Stimulated activated CD8-positive, alpha-beta memory T cell treated with anti-CD3 and anti-CD28 coated beads, Interleukin-7, amount 100 ng/mL, for 48 hours (primary cell): ENCODE measurements at regions not wholly inside any gene's neighbourhood (a gene's known extent, or its start where the extent isn't known, plus 50 kb on each side); places are given as distances from the start of the nearest gene placed in this dataset.
"Not testable (repeated sequence)": the region's sequence is repeated elsewhere in the genome, so short reads cannot be mapped to it uniquely, and the experiment has no call there.

Experiments used
- DNase-seq, 2 donors: peaks; one replicate each; pipeline ENCODE4 v3.0.0-alpha.2; 2020; ENCODE audit warnings: low read depth in 1 of 2; ENCODE audit errors: extremely low read depth in 1 of 2

- DNase-seq: no peak
These were observed 367.2 kb downstream of the OSTF1 start for GRCh38 chr9:75455444-75455921.

GRCh38 chr9:75456698-75457097 is 368.4 kb downstream of the OSTF1 start:
- no peak for DNase-seq

- no peak for DNase-seq
These were observed 369.2 kb downstream of the OSTF1 start for GRCh38 chr9:75457474-75458011.

GRCh38 chr9:75459311-75459710 is 371.0 kb downstream of the OSTF1 start:
- DNase-seq: not testable (repeated sequence)

GRCh38 chr9:75461183-75461582 is 372.9 kb downstream of the OSTF1 start:
- no peak for DNase-seq

- DNase-seq: no peak
These were observed 374.6 kb downstream of the OSTF1 start for GRCh38 chr9:75462866-75463265.

GRCh38 chr9:75463871-75464270 is 375.6 kb downstream of the OSTF1 start:
- DNase-seq: no peak

GRCh38 chr9:75464726-75465125 is 376.4 kb downstream of the OSTF1 start:
- no peak for DNase-seq

- no peak for DNase-seq
These were observed 378.8 kb downstream of the OSTF1 start for GRCh38 chr9:75467142-75467541.

GRCh38 chr9:75471549-75472114 is 383.3 kb downstream of the OSTF1 start:
- DNase-seq: no peak

- DNase-seq: no peak
These were observed 394.3 kb downstream of the OSTF1 start for GRCh38 chr9:75482566-75482965.

- no peak for DNase-seq
These were observed 395.3 kb downstream of the OSTF1 start for GRCh38 chr9:75483636-75484035.

- no peak for DNase-seq
These were observed 399.8 kb downstream of the OSTF1 start for GRCh38 chr9:75487856-75488718.

- DNase-seq: no peak
These were observed 400.4 kb downstream of the OSTF1 start for GRCh38 chr9:75488719-75489110.

- no peak for DNase-seq
These were observed 400.1 kb upstream of the PCSK5 start for GRCh38 chr9:75490326-75490725.

GRCh38 chr9:75491533-75491932 is 398.9 kb upstream of the PCSK5 start:
- DNase-seq: no peak

- DNase-seq: no peak
These were observed 390.7 kb upstream of the PCSK5 start for GRCh38 chr9:75499812-75500211.

- no peak for DNase-seq
These were observed 390.0 kb upstream of the PCSK5 start for GRCh38 chr9:75500479-75500878.

- not testable (repeated sequence) for DNase-seq
These were observed 389.5 kb upstream of the PCSK5 start for GRCh38 chr9:75500940-75501339.

- DNase-seq: no peak
These were observed 385.8 kb upstream of the PCSK5 start for GRCh38 chr9:75504721-75505120.

GRCh38 chr9:75505654-75506053 is 384.8 kb upstream of the PCSK5 start:
- DNase-seq: no peak

- DNase-seq: no peak
These were observed 361.0 kb upstream of the PCSK5 start for GRCh38 chr9:75529463-75529862.
